T1000 (cell line): ENCODE measurements at regions not wholly inside any gene's neighbourhood (a gene's known extent, or its start where the extent isn't known, plus 50 kb on each side); places are given as distances from the start of the nearest gene placed in this dataset.
"Not testable (repeated sequence)": the region's sequence is repeated elsewhere in the genome, so short reads cannot be mapped to it uniquely, and the experiment has no call there.

Experiments
- DNase-seq: peaks from one replicate; lab custom pipeline; 2025; ENCODE audit warnings: mixed read lengths; lab: John Stamatoyannopoulos, UW

GRCh38 chr11:96779030-96779429, 389.2 kb downstream of the JRKL start:
- no peak for DNase-seq

GRCh38 chr11:96781082-96781481, 391.3 kb downstream of the JRKL start:
- no peak for DNase-seq

DNA sequence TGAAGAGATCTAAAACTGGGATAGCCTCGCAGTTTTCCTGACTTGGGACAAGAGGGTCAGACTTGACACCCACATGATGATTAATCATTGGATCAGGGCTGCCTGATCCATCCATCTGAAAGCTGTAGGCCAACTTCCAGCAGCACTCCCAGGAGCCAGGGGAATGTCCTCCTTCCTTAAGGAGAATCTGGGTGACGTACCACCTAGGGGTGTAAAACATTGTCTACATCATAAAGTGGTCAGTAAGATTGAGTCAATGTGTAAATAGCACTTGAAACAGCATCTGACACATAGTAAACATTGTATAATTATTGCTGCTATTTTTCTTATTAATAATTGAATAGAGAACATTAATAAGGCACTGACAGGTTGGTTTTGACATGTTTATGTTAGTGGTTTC, 392.8 kb downstream of the JRKL start:
- DNase-seq, result no peak

DNA sequence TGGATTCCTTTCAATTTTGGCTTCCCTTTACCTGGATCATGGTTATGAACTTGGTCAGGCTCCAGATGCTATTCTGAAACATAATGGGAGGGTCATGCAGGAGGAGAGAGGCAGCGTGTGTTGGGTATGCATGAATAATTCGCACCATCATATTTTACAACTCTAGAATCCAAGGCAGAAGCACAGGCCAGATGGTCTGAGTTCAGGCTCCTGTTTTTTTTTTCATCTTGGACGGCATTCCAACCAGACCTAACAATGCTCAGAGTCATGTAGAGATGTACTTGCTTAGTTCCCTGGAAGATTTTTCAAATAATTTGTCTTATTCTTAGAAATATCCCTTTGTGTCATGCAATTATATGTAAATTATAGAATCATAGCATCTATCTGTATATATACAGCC, 393.5 kb downstream of the JRKL start:
- no peak for DNase-seq

DNA sequence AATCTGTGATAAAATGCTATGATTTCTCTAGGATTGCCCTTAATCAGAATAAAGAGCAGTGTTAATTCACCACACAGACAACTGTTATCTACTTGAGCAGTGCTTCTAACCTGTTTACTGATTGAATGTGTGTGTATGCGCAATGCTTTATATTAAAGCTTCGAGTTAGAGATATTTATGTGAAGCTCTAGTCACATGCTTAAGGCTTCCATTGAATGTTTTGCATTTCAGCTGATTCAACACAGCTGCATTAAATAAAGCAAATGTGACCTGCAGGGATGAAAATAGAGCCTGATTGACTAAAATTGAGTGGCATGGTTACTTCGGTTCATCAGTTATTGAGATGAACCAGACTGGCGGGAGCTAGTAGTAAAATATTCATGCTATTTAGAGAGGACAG, 395.3 kb downstream of the JRKL start:
- no peak for DNase-seq

DNA sequence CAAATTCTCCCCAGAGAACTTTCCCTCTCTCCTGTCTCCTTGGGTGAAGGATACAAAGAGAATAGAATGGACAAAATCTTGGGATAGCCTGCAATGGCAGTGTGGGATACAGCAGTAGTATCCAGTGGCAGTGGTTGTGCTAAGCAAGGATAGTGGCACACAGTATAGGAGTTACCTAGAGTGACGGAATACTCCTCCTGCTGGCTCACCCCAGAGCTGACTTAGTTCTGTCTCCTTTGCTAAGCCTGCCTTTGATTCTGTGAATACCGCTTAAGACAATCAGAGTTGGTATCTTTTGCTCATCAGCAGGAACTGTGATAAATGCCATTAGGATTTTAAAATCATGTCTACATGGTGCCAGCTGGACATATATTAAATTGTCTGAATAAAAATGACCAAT, 404.3 kb downstream of the JRKL start:
- DNase-seq, result no peak

- DNase-seq, result no peak
These were observed 408.6 kb downstream of the JRKL start for GRCh38 chr11:96798445-96798844.

DNA sequence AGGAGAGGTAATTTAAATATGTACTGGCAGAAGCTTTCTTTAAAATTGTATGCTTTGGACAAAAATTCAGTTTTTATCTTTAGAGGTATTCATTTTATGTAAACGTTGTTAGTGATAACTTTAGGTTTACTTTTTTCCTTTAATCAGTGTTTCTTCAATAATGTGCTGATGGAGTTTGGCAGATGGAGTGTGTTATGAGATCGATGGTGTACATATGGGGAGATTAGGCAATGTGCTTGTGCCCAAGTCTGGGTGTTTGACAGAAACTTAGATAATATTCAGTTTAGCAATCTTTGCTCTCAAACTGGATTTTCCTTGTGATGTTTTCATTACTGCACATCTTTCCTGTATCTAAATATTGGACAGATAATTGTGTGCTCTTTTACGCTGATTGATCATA, 425.4 kb downstream of the JRKL start:
- DNase-seq, result no peak

DNA sequence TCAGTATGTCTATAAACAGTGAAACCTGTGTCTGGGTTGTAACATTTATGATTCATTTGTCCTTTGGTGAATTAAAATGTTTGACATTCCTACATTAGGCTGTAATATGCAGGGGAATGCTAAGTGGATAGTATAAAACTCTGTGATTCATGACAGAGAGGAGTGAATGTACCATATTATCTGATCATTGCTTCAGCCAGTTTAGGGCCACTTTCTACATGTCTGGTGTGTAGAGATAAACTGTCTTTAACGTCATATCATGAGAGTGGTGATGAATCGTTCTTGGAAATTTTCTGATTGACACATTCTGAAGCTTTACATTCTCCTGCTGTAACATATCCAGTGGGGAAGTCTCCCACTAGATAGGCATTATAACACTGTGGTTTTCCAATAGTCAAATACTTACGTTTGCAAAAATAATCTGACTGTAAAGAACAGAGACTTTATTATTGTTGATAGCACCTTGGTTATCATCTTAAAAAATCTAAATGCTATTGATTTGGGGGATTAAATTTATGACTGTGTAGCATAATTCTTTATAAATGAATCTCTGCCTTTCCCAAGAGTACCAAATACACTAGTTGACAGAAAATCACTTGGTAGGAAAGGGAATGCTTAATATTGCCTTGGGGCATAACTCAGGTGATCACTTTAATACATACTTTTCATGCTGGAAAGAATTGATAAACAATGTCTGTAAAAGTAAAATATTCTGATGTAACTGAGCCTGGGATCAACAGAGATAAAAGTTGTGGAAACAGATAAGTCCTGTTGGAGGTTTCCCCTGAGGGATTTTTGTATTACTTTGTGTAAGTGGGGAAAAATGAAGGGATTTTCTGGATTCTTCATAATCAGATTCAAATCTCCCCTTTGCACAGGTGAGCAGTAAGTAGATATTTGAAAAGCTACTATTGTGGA, 427.9 kb downstream of the JRKL start:
- DNase-seq, result no peak

- DNase-seq, result no peak
These were observed 437.4 kb downstream of the JRKL start for GRCh38 chr11:96827164-96827563.

DNA sequence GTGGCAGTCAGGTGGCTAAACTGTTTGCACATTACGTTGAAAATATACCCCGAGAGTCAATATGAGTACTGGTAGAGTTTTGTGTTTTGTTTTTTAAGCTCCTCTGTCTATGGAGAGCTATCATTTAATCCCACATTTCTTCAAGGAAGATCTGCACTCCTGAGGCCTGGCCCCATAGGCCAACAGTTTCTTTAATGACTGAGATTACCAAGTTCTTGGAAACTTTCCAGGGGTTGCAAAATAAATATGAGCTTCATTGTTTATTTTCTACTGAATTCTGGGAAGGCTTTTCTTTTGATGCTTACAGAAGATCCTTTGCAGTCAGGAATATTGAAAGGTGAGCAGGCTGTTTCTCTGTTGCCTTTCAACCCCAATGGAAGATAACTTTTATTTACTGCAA, 452.0 kb downstream of the JRKL start:
- DNase-seq, result no peak

DNA sequence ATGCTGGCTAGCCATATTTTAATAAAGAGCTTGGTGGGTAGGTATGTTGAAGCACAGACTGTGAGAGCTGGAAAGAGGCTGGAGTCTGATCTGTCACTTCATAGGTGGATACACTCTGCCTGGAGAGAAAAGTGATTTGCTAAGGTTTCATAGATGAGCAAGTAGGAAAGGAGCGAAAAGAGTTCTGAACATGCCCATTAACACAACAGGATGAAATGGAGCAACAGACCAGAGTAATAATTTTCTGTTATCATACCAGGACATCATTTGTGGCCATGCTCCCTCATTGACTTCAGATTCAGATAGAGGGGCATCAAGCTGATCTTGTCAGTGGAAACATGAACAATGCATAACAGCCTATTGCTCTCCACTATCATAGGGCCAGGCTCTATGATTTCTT, 452.9 kb downstream of the JRKL start:
- no peak for DNase-seq

GRCh38 chr11:96854425-96854824, 464.6 kb downstream of the JRKL start:
- DNase-seq, result no peak

- not testable (repeated sequence) for DNase-seq
These were observed 471.9 kb downstream of the JRKL start for GRCh38 chr11:96861722-96862121.

DNA sequence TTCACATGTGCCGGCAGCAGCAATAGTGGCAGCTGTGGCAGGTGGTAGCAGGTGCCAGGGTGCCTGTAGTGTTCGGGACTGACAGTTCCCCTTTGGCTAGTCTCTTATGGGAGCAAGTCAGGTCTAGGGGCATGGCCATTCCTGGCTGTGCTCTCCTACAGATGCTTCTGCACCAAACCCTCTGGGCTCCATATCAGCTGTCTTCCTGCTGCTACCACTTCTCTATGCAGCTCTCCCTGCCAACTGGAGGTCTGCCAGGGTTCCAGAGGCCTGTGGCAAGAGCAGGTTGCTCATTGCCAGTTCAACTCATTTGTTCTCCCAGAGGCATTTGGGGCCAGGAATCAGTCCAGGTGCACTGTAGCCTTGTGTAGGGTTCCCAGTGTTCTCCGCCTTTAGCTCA, 473.7 kb downstream of the JRKL start:
- no peak for DNase-seq

DNA sequence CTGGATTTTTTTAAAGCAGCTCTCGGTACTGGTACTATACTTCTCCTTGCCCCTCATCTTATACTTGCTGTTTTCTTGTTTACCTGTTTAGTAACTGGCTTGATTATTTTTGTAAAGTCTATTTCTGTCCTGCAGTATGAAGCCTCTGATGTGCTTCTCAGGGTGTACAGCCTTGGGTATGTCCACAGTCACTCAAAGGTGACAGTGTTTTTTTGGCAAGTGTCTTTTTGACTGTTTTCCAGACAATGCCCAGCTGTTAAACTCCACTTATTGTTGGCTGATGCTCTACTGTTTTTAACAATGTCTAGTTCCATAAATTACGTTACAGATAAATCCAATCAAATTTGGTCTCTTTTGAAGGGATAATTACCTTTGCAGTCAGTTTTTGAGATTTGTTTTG, 475.2 kb downstream of the JRKL start:
- no peak for DNase-seq

GRCh38 chr11:96869207-96869606, 479.4 kb downstream of the JRKL start:
- no peak for DNase-seq

GRCh38 chr11:96875712-96876111, 485.9 kb downstream of the JRKL start:
- no peak for DNase-seq

DNA sequence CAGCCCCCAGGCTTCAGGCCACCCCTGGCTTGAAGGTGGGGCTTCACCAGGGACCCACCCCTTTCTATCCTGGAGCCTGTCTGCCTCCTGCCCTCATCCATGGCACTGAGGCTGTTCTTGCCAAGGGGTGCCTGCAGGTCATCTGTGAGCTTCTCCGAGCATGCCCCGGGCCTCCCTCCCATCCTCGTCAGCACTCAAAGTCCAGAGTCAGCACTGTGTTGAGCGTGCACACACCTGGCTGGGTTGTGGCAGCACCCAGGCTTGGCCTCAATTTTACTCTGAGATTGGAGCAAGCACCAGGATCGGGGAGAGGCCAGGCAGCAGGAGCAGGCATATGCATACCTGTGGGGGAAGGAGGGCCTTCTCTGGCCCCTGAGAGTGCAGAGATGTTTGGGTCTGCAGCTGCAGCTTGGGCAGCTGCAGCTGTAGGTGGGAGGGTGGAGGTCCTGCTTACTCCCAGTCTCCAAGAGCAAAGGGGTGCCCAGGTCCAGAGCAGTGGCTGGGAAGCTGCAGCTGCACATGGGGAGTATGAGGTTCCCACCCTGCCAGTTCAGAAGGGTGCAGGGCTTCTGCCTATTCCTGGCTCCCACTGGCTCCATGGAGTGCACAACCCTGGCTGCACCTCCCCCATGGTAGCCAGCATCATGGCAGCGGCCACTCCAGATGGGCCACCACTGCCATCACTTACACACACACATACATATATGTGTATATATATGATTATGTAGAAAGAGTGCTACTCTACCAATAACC, 488.7 kb downstream of the JRKL start:
- DNase-seq, result no peak

DNA sequence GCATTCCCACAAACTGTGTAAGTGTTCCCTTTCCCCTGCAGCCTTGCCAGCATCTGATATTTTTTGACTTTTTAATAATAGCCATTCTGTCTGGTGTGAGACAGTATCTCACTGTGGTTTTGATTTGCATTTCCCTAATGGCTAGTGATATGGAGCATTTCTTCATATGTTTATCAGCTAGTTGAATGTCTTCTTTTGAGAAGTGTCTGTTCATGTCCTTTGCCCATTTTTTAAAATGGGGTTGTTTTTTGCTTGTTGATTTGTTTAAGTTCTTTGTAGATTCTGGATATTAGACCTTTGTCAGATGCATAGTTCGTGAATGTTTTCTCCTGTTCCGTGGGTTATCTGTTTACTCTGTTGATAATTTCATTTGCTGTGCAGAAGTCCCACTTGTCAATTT, 492.8 kb downstream of the JRKL start:
- not testable (repeated sequence) for DNase-seq

DNA sequence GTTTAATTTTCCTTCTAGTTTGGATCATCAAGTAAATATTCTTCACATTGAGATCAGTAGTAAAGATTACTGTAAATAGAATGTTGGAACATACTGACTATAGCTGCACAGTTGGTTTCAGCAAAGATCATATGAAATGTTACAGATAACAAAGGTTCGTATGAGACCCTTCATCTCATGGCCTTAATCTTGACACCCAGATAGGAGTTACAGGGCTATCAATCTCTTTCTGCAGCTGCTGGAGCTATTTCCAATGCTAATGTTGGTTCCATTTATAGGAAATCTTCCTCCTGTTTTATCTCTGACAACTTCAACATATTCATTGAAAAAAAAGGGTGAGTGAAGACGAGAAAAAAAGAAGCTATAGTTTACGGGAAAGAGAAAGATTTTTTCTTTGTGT, 495.6 kb downstream of the JRKL start:
- DNase-seq, result no peak

GRCh38 chr11:96885912-96886311, 496.1 kb downstream of the JRKL start:
- DNase-seq, result no peak

GRCh38 chr11:96893988-96894387, 504.2 kb downstream of the JRKL start:
- no peak for DNase-seq
